ENCODE measurements at regions not wholly inside any gene's neighbourhood (a gene's known extent, or its start where the extent isn't known, plus 50 kb on each side); places are given as distances from the start of the nearest gene placed in this dataset.

DNA sequence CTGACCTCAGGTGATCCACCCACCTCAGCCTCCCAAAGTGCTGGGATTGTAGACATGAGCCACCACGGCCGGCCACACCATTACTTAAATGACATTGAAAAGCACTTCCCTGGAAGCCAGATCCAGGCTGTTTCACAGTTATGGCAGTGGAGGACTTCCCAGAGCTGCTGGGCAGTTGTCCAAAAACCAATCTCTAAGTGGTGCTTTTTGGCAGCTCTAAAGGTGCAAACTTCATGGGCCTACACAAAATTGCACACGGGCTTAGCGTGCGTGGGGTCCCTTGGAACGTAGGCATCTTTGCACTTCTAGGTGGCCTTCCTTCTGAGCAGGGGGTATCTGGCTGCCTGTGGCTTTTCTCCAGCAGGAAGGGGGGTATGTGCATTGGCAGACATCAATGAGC, 172.3 kb downstream of the SHOX start:
- H3F3A ChIP-seq (ENCODE audit: insufficient read depth): no peaks in the 10 kb centered on the region
- no peaks in the 10 kb centered on the region for H3K4me1 ChIP-seq (ENCODE audit: insufficient read depth)
- no peak overlapping the region for H3K4me2 ChIP-seq (ENCODE audit: unreplicated experiment)
- TF ChIP-seq EZH2 (IDR thresholded peaks at IDR 0.05; ENCODE audit: insufficient read depth, poor library complexity, severe bottlenecking) (no peak), EZH2phosphoT487 (IDR thresholded peaks at IDR 0.05; ENCODE audit: insufficient read depth, low read depth) (no peak)
- H2AFZ ChIP-seq: no peak overlapping the region
- no peaks in the 10 kb centered on the region for H3K9me2 ChIP-seq (ENCODE audit: insufficient read depth)
- H3K9me3 ChIP-seq (ENCODE audit: low read depth): no peaks in the 10 kb centered on the region
- H3K4me3 ChIP-seq: no peak overlapping the region
- no peak overlapping the region for H3K9ac ChIP-seq
- H3K79me2 ChIP-seq (ENCODE audit: insufficient read depth): no peaks in the 10 kb centered on the region
- 25 to 27% methylated on average over 6 of the region's 6 CpGs for WGBS, 2 experiments (ENCODE audit: low coverage in 1 of 2, low lambda C conversion rate in 2 of 2, missing lambda C conversion rate in 2 of 2)
- H3K36me3 ChIP-seq (ENCODE audit: low read depth): no peaks in the 10 kb centered on the region
- H3K27me3 ChIP-seq (replicated peaks; ENCODE audit: insufficient read depth): no peaks in the 10 kb centered on the region
- no peak overlapping the region for H3K27ac ChIP-seq
- no peaks in the 10 kb centered on the region for H4K20me1 ChIP-seq (ENCODE audit: insufficient read depth)
- no peak for DNase-seq
- in situ Hi-C loops (cut with MboI): no loop called here

DNA sequence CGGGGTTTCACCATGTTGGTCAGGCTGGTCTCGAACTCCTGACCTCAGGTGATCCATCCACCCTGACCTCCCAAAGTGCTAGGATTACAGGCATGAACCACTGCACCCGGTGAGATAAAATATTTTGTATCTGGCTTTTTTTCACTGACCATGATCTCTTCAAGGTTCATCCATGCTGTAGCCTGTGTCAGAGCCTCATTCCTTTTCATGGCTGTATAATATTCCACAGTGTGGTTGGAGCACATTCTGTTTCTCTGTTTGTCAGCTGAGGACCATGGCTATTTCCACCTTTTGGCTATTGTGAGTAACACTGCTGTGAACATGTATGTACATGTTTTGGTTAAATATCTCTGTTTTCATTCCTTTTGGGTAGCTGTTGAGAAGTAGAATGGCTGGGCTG, 169.2 kb downstream of the SHOX start:
- Histone ChIP-seq H3K4me3 (no peak overlapping the region), H3K4me1 (ENCODE audit: insufficient read depth) (no peaks in the 10 kb centered on the region), H3K9me2 (ENCODE audit: insufficient read depth) (no peaks in the 10 kb centered on the region), H3K4me2 (ENCODE audit: unreplicated experiment) (no peak overlapping the region), H3F3A (ENCODE audit: insufficient read depth) (no peaks in the 10 kb centered on the region), H3K79me2 (ENCODE audit: insufficient read depth) (no peaks in the 10 kb centered on the region), H3K9ac (no peak overlapping the region), H3K27ac (no peak overlapping the region), H3K36me3 (ENCODE audit: low read depth) (no peaks in the 10 kb centered on the region), H2AFZ (no peak overlapping the region), H3K27me3 (replicated peaks; ENCODE audit: insufficient read depth) (no peaks in the 10 kb centered on the region), H4K20me1 (ENCODE audit: insufficient read depth) (no peaks in the 10 kb centered on the region), H3K9me3 (ENCODE audit: low read depth) (no peaks in the 10 kb centered on the region)
- TF ChIP-seq EZH2phosphoT487 (IDR thresholded peaks at IDR 0.05; ENCODE audit: insufficient read depth, low read depth): no peak
- no peak for TF ChIP-seq EZH2 (IDR thresholded peaks at IDR 0.05; ENCODE audit: insufficient read depth, poor library complexity, severe bottlenecking)
- 56 to 78% methylated on average over 3 of the region's 3 CpGs for WGBS, 2 experiments (ENCODE audit: low coverage in 1 of 2, low lambda C conversion rate in 2 of 2, missing lambda C conversion rate in 2 of 2)
- in situ Hi-C loops (cut with MboI): no loop called here
- no peak for DNase-seq

DNA sequence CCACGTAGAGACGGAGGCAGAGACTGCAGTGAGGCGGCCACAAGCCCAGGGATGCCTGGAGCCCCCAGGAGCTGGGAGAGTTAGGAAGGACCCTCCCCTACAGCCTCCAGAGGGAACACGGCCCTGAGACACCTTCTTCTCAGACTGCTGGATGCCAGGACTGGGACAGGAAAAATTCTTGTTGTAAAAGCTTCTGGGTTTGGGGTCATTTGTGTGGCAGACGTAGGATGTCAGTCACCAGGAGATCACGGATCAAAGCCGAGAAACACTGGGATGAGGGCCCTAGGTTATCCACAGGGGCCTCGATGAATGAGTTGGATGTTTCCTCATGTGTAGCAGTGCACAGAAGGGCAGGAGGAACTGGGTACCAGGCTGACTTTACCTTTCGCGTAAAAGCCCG, 163.7 kb downstream of the SHOX start:
- in situ Hi-C loops (cut with MboI): no loop called here
- Histone ChIP-seq H3K9me3 (ENCODE audit: low read depth) (no peaks in the 10 kb centered on the region), H4K20me1 (ENCODE audit: insufficient read depth) (no peaks in the 10 kb centered on the region), H3F3A (ENCODE audit: insufficient read depth) (no peaks in the 10 kb centered on the region), H3K4me3 (no peak overlapping the region), H3K27me3 (replicated peaks; ENCODE audit: insufficient read depth) (no peaks in the 10 kb centered on the region), H3K4me2 (ENCODE audit: unreplicated experiment) (no peak overlapping the region), H3K36me3 (ENCODE audit: low read depth) (no peaks in the 10 kb centered on the region), H3K79me2 (ENCODE audit: insufficient read depth) (no peaks in the 10 kb centered on the region), H3K27ac (no peak overlapping the region), H3K4me1 (ENCODE audit: insufficient read depth) (no peaks in the 10 kb centered on the region), H3K9me2 (ENCODE audit: insufficient read depth) (no peaks in the 10 kb centered on the region), H2AFZ (no peak overlapping the region), H3K9ac (no peak overlapping the region)
- TF ChIP-seq EZH2phosphoT487 (IDR thresholded peaks at IDR 0.05; ENCODE audit: insufficient read depth, low read depth): no peak
- no peak for TF ChIP-seq EZH2 (IDR thresholded peaks at IDR 0.05; ENCODE audit: insufficient read depth, poor library complexity, severe bottlenecking)
- DNase-seq: no peak
- 43 to 48% methylated on average over 11 of the region's 11 CpGs for WGBS, 2 experiments (ENCODE audit: low coverage in 1 of 2, low lambda C conversion rate in 2 of 2, missing lambda C conversion rate in 2 of 2)

DNA sequence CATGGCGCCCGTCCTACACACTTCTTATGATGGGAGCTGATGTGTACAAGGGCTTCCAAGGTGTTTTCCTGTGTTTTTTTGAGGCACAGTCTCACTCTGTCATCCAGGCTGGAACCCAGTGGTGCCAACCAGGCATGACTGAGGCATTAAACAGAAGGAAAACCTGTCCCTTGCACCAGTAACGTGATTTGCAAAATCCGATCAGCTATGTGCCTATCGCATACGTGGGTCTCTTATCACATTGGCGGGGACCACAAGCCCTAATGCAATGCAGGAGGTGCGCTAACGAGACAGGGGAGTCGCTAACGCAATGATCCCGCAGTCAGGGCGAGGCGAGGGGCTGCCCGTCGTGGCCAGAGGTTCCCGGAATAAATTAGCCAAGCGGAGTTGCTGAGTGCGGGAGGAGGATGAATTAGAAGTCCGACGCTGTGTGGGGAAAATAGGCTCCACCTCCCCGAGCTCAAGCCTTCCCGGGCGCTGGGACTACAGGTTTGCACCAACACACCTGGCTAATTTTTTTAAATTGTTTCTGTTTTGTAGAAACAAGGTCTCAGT, 162.7 kb downstream of the SHOX start:
- Histone ChIP-seq H3K4me2 (ENCODE audit: unreplicated experiment) (no peak overlapping the region), H3K9ac (no peak overlapping the region), H3K79me2 (ENCODE audit: insufficient read depth) (no peaks in the 10 kb centered on the region), H3K9me3 (ENCODE audit: low read depth) (no peaks in the 10 kb centered on the region), H3K4me3 (no peak overlapping the region), H4K20me1 (ENCODE audit: insufficient read depth) (no peaks in the 10 kb centered on the region), H3K27ac (no peak overlapping the region), H3K27me3 (replicated peaks; ENCODE audit: insufficient read depth) (no peaks in the 10 kb centered on the region), H2AFZ (no peak overlapping the region), H3K36me3 (ENCODE audit: low read depth) (no peaks in the 10 kb centered on the region), H3K4me1 (ENCODE audit: insufficient read depth) (no peaks in the 10 kb centered on the region), H3F3A (ENCODE audit: insufficient read depth) (no peaks in the 10 kb centered on the region), H3K9me2 (ENCODE audit: insufficient read depth) (no peaks in the 10 kb centered on the region)
- in situ Hi-C loops (cut with MboI): no loop called here
- 61 to 69% methylated on average over 24 of the region's 24 CpGs for WGBS, 2 experiments (ENCODE audit: low coverage in 1 of 2, low lambda C conversion rate in 2 of 2, missing lambda C conversion rate in 2 of 2)
- no peak for DNase-seq
- TF ChIP-seq EZH2phosphoT487 (IDR thresholded peaks at IDR 0.05; ENCODE audit: insufficient read depth, low read depth) (no peak), EZH2 (IDR thresholded peaks at IDR 0.05; ENCODE audit: insufficient read depth, poor library complexity, severe bottlenecking) (no peak)
